ENCODE measurements at regions not wholly inside any gene's neighbourhood (a gene's known extent, or its start where the extent isn't known, plus 50 kb on each side); places are given as distances from the start of the nearest gene placed in this dataset.
"Not testable (repeated sequence)": the region's sequence is repeated elsewhere in the genome, so short reads cannot be mapped to it uniquely, and the experiment has no call there.

DNA sequence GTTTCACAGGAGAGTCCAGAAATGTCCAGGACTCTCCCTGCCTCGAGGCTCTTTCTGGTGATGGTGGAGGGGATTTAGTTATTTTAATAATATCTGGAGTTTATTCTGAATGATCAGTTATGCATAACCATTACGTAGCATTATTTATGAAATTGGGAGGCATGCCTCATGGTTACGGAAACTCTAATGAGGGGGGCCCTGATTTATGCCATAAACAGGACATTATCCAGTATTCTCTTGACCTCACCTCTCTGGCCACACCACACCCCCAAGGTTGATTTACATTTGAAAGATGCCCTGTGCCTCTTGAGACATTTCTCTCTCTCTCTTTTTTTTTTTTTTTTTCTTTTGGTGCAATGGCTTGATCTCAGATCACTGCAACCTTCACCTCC, 268.8 kb downstream of the TFAP2C start:
- Histone ChIP-seq H3K27ac (ENCODE audit: low read length) (no peak overlapping the region), H3K9ac (ENCODE audit: low read length in 2 of 2) (no peak overlapping the region), H3K36me3 (ENCODE audit: control insufficient read depth in 2 of 2, insufficient read depth in 2 of 2, low read length in 2 of 2) (no peaks in the 10 kb centered on the region), H3K9me3 (ENCODE audit: control insufficient read depth in 2 of 2, low read length in 2 of 2) (peaks cover 7 to 10% of the 10 kb centered on the region in 2 donors), H3K4me3 (ENCODE audit: low read length in 2 of 2) (no peak overlapping the region), H3K4me1 (ENCODE audit: control insufficient read depth, insufficient read depth, low read length) (no peaks in the 10 kb centered on the region), H3K27me3 (ENCODE audit: control insufficient read depth in 1 of 2, insufficient read depth in 2 of 2, low read length in 2 of 2) (peaks cover 0 to 6% of the 10 kb centered on the region in 2 donors)

DNA sequence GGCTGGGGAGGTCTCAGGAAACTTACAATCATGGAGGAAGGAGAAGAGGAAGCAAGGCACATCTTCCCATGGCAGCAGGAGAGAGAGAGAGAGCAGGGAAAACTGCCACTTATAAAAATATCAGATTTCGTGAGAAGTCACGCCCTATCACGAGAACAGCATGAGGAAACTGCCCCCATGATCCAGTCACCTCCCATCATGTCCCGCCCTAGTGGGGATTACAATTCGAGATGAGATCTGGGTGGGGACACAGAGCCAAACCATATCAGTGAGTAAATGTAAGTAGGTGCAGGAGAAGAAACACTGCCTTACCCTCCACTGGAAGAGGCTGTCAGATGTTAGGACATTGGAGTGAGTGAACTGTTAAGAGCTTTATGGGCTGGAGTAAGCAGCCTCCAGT, 270.4 kb downstream of the TFAP2C start:
- Histone ChIP-seq H3K27me3 (ENCODE audit: control insufficient read depth in 1 of 2, insufficient read depth in 2 of 2, low read length in 2 of 2) (peaks cover 0 to 6% of the 10 kb centered on the region in 2 donors), H3K36me3 (ENCODE audit: control insufficient read depth in 2 of 2, insufficient read depth in 2 of 2, low read length in 2 of 2) (no peaks in the 10 kb centered on the region)

DNA sequence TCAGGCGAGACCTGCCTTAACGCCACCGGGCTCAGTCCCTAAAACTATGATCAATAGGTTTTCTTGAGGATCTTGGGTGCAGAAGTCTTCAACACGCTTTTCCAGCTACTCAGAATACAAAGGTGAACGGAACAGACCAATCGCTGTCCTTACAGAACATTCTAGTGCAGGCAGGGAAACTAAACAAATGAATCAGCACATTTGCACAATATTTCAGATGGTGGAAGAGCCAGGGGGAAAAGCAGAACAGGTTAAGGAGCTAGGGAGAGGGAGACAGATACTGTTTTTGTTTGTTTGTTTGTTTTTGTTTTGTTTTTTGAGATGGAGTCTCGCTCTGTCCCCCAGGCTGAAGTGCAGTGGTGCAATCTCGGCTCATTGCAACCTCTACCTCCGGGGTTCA, 271.1 kb downstream of the TFAP2C start:
- Histone ChIP-seq H3K4me3 (ENCODE audit: low read length in 2 of 2) (no peak overlapping the region), H3K27ac (ENCODE audit: low read length) (no peak overlapping the region), H3K4me1 (ENCODE audit: control insufficient read depth, insufficient read depth, low read length) (no peaks in the 10 kb centered on the region), H3K9me3 (ENCODE audit: control insufficient read depth in 2 of 2, low read length in 2 of 2) (peaks cover 7 to 10% of the 10 kb centered on the region in 2 donors), H3K36me3 (ENCODE audit: control insufficient read depth in 2 of 2, insufficient read depth in 2 of 2, low read length in 2 of 2) (no peaks in the 10 kb centered on the region), H3K27me3 (ENCODE audit: control insufficient read depth in 1 of 2, insufficient read depth in 2 of 2, low read length in 2 of 2) (peaks cover 0 to 6% of the 10 kb centered on the region in 2 donors), H3K9ac (ENCODE audit: low read length in 2 of 2) (no peak overlapping the region)

More for the DNA sequence above, 270.4 kb downstream of the TFAP2C start:
- Histone ChIP-seq H3K27ac (ENCODE audit: low read length) (no peak overlapping the region), H3K9me3 (ENCODE audit: control insufficient read depth in 2 of 2, low read length in 2 of 2) (peaks cover 7 to 10% of the 10 kb centered on the region in 2 donors), H3K4me3 (ENCODE audit: low read length in 2 of 2) (no peak overlapping the region), H3K9ac (ENCODE audit: low read length in 2 of 2) (no peak overlapping the region), H3K4me1 (ENCODE audit: control insufficient read depth, insufficient read depth, low read length) (no peaks in the 10 kb centered on the region)

DNA sequence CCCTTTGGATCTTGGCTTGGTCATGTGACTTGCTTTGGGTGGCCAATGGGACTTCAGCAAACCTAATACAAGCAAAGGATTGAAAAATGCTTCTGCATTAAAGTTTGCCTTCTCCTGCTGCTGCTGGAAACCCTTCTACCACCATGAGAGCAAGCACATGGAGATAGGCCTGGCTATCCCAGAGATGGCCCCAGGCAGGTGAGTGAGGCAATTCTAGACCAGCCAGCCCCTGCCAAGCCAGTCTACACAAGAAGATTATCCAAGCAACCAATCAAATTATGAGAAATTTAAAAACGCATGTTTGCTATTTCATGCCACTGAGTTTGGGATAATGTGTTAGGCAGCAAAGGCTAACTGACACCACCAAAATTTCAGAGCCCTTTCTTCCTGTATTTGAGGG, 274.3 kb downstream of the TFAP2C start:
- Histone ChIP-seq H3K4me1 (ENCODE audit: control insufficient read depth, insufficient read depth, low read length) (no peaks in the 10 kb centered on the region), H3K36me3 (ENCODE audit: control insufficient read depth in 2 of 2, insufficient read depth in 2 of 2, low read length in 2 of 2) (no peaks in the 10 kb centered on the region), H3K4me3 (ENCODE audit: low read length in 2 of 2) (no peak overlapping the region), H3K9me3 (ENCODE audit: control insufficient read depth in 2 of 2, low read length in 2 of 2) (peaks cover 9 to 10% of the 10 kb centered on the region in 2 donors), H3K27ac (ENCODE audit: low read length) (no peak overlapping the region), H3K9ac (ENCODE audit: low read length in 2 of 2) (no peak overlapping the region), H3K27me3 (ENCODE audit: control insufficient read depth in 1 of 2, insufficient read depth in 2 of 2, low read length in 2 of 2) (peaks cover 0 to 6% of the 10 kb centered on the region in 2 donors)

DNA sequence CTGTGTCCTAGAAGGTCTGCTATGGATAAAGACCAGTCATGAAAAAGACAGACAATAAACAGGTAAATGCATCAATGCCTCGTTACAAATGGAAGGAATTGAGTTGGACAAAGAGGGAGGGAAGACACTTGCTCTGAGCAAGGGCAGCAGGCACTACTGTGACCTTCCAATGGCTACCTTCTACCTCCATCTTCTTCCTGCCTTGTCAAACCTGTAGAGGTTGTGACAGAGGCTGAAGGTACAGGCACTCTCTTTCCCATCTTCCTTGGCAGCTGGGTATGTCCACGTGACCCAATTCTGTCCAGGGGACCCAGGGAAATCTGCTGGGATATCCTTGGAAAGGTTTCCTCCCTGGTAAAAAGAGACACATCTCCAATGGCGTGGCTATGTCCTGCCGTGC, 274.8 kb downstream of the TFAP2C start:
- H3K9me3 ChIP-seq (ENCODE audit: control insufficient read depth in 2 of 2, low read length in 2 of 2): peaks cover 9 to 10% of the 10 kb centered on the region in 2 donors
- H3K36me3 ChIP-seq (ENCODE audit: control insufficient read depth in 2 of 2, insufficient read depth in 2 of 2, low read length in 2 of 2): no peaks in the 10 kb centered on the region
- no peak overlapping the region for H3K27ac ChIP-seq (ENCODE audit: low read length)
- H3K4me1 ChIP-seq (ENCODE audit: control insufficient read depth, insufficient read depth, low read length): no peaks in the 10 kb centered on the region
- no peak overlapping the region for H3K9ac ChIP-seq (ENCODE audit: low read length in 2 of 2)
- no peak overlapping the region for H3K4me3 ChIP-seq (ENCODE audit: low read length in 2 of 2)
- H3K27me3 ChIP-seq (ENCODE audit: control insufficient read depth in 1 of 2, insufficient read depth in 2 of 2, low read length in 2 of 2): peaks cover 0 to 5% of the 10 kb centered on the region in 2 donors

DNA sequence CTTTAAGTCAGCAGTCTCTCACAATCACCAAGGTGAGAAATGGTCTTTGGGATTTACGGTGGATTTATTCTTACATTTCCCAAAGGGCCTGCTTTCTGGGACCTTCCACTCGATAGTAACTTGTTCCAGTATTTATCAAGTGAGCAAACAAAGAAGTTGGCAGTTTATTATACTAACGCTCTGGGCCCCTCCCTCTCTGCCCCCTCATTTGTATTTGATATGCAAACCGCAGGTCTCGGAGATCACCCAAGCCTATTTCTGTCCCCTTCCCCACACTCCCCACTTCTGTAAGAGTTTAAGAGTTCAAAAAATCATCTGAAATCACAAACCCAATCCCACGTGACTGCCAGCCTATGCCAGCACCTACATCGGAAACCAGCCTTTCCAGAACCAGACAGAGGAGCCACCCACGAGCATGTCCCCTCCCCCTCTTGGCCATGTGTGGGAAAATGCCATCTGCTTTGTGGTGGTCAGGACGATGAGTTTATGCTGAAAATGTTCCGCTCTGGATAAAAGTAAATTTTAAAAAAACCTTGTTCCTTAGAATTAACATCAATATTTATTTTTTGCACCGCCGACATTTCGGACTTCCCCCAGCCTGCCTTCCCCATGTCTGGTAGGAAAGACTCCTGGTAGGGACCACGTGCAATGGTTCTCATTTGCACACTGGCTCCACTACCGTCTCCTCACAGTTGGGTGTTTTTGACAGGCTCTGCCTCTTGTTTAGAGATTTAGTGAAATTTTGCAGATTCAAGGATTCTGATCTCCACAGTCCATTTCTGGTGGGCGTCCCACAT, 281.0 kb downstream of the TFAP2C start:
- no peak overlapping the region for H3K4me3 ChIP-seq (ENCODE audit: low read length in 2 of 2)
- H3K9ac ChIP-seq (ENCODE audit: low read length in 2 of 2): no peak overlapping the region
- no peak overlapping the region for H3K27ac ChIP-seq (ENCODE audit: low read length)
- H3K9me3 ChIP-seq (ENCODE audit: control insufficient read depth in 2 of 2, low read length in 2 of 2): peaks cover 0 to 2% of the 10 kb centered on the region in 2 donors
- no peaks in the 10 kb centered on the region for H3K36me3 ChIP-seq (ENCODE audit: control insufficient read depth in 2 of 2, insufficient read depth in 2 of 2, low read length in 2 of 2)
- no peaks in the 10 kb centered on the region for H3K4me1 ChIP-seq (ENCODE audit: control insufficient read depth, insufficient read depth, low read length)
- H3K27me3 ChIP-seq (ENCODE audit: control insufficient read depth in 1 of 2, insufficient read depth in 2 of 2, low read length in 2 of 2): peaks cover 0 to 7% of the 10 kb centered on the region in 2 donors

DNA sequence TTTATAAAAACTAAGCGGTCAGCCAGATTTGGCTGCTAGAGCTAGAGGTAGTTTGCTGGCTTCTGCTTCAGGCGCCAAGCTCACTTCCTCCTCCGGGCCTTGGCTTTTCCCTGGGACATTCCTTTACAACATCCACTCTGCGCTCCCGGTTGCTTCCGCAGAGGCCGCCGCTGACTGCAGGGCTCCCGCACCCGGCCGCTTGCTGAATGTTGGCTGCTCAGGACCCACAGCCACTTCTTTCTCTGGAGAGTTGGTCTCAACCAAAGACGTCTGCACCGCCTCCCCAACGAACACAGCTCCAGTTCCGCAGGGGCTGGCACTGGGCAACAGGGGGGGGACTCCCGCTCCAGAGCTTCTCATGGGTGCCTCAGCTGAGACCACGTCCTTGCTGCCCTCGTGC, 282.8 kb downstream of the TFAP2C start:
- Histone ChIP-seq H3K9me3 (ENCODE audit: control insufficient read depth in 2 of 2, low read length in 2 of 2) (no peaks in the 10 kb centered on the region), H3K4me1 (ENCODE audit: control insufficient read depth, insufficient read depth, low read length) (no peaks in the 10 kb centered on the region), H3K27me3 (ENCODE audit: control insufficient read depth in 1 of 2, insufficient read depth in 2 of 2, low read length in 2 of 2) (peaks cover 0 to 7% of the 10 kb centered on the region in 2 donors), H3K9ac (ENCODE audit: low read length in 2 of 2) (no peak overlapping the region), H3K27ac (ENCODE audit: low read length) (no peak overlapping the region), H3K4me3 (ENCODE audit: low read length in 2 of 2) (no peak overlapping the region), H3K36me3 (ENCODE audit: control insufficient read depth in 2 of 2, insufficient read depth in 2 of 2, low read length in 2 of 2) (no peaks in the 10 kb centered on the region)

DNA sequence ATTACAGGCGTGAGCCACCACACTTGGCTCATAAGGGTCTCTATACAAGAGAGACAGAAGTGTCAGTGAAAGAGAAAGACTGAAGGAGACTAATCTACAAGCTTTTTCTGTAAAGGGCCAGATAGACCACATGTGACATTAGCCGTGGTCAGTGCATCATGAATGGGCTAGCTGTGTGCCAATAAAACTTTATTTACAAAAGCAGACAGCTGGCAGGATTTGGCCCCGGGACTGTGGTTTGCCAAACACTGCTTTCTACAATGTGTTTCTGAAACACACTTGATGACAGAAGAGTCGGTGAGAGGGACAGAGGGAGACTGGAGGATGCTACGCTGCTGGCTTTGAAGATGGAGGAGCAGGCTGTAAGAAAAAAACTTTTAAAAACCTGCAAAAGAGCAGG, 285.4 kb downstream of the TFAP2C start:
- Histone ChIP-seq H3K9me3 (ENCODE audit: control insufficient read depth in 2 of 2, low read length in 2 of 2) (no peaks in the 10 kb centered on the region), H3K27me3 (ENCODE audit: control insufficient read depth in 1 of 2, insufficient read depth in 2 of 2, low read length in 2 of 2) (peaks cover 0 to 6% of the 10 kb centered on the region in 2 donors), H3K4me3 (ENCODE audit: low read length in 2 of 2) (no peak overlapping the region), H3K9ac (ENCODE audit: low read length in 2 of 2) (no peak overlapping the region), H3K27ac (ENCODE audit: low read length) (no peak overlapping the region), H3K36me3 (ENCODE audit: control insufficient read depth in 2 of 2, insufficient read depth in 2 of 2, low read length in 2 of 2) (no peaks in the 10 kb centered on the region), H3K4me1 (ENCODE audit: control insufficient read depth, insufficient read depth, low read length) (no peaks in the 10 kb centered on the region)

DNA sequence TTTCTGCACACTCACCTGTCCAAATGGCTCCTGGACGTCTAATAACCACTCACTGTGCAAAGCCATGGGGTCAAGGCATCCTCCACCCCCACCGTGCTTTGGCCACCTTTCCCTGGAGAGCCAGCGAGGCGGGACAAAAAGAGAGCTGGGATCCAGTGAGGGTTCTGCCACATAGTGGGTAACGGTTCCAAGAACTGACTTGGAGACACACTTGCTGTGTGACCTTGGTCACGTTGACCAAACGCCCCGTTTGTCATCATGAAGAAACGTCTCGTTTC, 287.2 kb downstream of the TFAP2C start:
- Histone ChIP-seq H3K9ac (ENCODE audit: low read length in 2 of 2) (no peak overlapping the region), H3K27ac (ENCODE audit: low read length) (no peak overlapping the region), H3K4me3 (ENCODE audit: low read length in 2 of 2) (no peak overlapping the region), H3K36me3 (ENCODE audit: control insufficient read depth in 2 of 2, insufficient read depth in 2 of 2, low read length in 2 of 2) (no peaks in the 10 kb centered on the region), H3K9me3 (ENCODE audit: control insufficient read depth in 2 of 2, low read length in 2 of 2) (no peaks in the 10 kb centered on the region), H3K27me3 (ENCODE audit: control insufficient read depth in 1 of 2, insufficient read depth in 2 of 2, low read length in 2 of 2) (peaks cover 4 to 5% of the 10 kb centered on the region in 2 donors), H3K4me1 (ENCODE audit: control insufficient read depth, insufficient read depth, low read length) (no peaks in the 10 kb centered on the region)

DNA sequence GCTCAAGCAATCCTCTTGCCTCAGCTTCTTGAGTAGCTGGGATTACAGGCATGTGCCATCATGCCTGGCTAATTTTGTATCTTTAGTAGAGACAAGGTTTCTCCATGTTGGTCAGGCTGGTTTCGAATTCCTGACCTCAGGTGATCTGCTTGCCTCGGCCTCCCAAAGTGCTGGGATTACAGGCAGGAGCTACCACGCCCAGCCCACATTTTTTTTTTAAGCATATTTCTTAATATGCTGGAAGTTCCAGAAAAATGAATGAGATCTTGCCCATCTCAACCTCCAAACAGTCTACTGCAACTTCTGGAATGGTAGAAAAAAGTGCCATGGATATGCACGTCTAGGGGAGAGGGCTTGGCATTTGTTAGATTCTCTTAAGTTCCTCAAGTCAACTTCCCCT, 290.9 kb downstream of the TFAP2C start:
- H3K36me3 ChIP-seq (ENCODE audit: control insufficient read depth in 2 of 2, insufficient read depth in 2 of 2, low read length in 2 of 2); H3K4me1 ChIP-seq (ENCODE audit: control insufficient read depth, insufficient read depth, low read length); H3K4me3 ChIP-seq (ENCODE audit: low read length in 2 of 2); H3K9ac ChIP-seq (ENCODE audit: low read length in 2 of 2); H3K9me3 ChIP-seq (ENCODE audit: control insufficient read depth in 2 of 2, low read length in 2 of 2); H3K27ac ChIP-seq (ENCODE audit: low read length): not testable (repeated sequence)
- H3K27me3 ChIP-seq (ENCODE audit: control insufficient read depth in 1 of 2, insufficient read depth in 2 of 2, low read length in 2 of 2): peaks cover 10 to 22% of the 10 kb centered on the region in 2 donors

DNA sequence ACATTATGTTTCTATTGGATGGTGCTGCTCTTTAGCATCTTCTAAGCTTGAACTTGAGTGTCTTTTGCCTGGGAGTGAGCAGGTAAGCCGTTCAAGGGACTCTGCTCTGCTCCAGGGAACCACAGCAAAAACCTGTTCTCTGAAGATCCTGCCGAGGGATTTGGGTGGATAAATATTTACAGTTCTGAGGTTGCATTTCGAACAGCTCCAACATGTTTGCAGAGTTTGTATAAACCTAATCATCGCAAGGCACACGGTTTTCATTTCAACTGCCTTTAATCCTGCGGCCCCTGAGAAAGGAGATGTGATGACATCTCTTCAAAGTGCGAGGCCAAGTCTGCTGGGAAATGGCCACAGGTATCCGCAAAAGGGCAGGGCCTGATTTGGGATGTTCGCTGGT, 293.4 kb downstream of the TFAP2C start:
- H3K4me1 ChIP-seq (ENCODE audit: control insufficient read depth, insufficient read depth, low read length): peaks cover 4% of the 10 kb centered on the region
- H3K36me3 ChIP-seq (ENCODE audit: control insufficient read depth in 2 of 2, insufficient read depth in 2 of 2, low read length in 2 of 2): no peaks in the 10 kb centered on the region
- no peaks in the 10 kb centered on the region for H3K9me3 ChIP-seq (ENCODE audit: control insufficient read depth in 2 of 2, low read length in 2 of 2)
- H3K27me3 ChIP-seq (ENCODE audit: control insufficient read depth in 1 of 2, insufficient read depth in 2 of 2, low read length in 2 of 2): peaks cover 15 to 39% of the 10 kb centered on the region in 2 donors
- H3K9ac ChIP-seq (ENCODE audit: low read length in 2 of 2): no peak overlapping the region
- no peak overlapping the region for H3K4me3 ChIP-seq (ENCODE audit: low read length in 2 of 2)
- no peak overlapping the region for H3K27ac ChIP-seq (ENCODE audit: low read length)
